ENCODE measurements at regions not wholly inside any gene's neighbourhood (a gene's known extent, or its start where the extent isn't known, plus 50 kb on each side); places are given as distances from the start of the nearest gene placed in this dataset.

DNA sequence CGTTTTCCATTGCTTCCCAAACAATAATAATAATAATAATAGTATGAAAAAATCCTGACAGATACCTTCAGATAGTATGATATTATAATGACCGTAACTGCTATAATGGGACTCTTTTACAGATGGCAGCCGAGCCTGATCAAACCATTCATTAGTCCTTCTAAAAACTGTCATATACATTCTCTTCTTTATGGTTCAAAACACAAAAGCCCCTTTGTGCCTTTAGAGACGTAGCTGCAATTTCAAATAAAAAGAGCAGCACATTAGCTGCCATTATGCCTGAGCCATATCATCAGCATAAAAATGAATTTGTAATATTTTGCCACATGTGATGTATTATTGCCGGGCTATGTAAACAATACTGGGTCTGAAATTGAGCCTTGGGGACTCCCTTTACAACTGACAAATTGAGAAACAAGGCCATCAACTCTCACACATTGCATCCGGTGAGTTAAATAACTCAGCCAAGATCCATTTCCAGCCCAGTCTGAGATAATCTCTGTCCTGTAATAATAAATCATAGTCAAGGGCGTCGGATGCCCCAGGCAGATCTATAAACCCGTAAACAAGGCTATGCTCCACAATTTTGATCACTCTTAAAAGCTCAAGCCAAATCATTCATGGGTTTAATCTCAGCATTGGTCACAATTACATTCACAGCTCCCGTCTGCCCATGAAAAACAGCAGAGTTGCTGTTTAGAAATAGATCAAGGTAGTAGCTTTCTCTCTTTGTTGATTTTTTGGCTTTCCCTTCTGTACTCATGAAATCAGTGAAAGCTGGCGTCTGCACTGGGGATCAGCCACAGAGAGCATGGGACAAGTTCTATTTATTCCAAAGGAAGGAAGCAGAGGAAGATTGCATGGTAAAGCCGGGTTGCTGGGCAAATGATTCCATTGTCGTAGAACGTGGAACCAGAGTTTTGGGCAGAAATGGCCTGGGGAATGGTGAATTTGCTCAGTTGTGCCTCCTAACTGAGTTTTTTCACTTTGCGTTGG lies 150.1 kb upstream of the BMPER start:
- DNase-seq (ENCODE audit: low spot score): no peak

DNA sequence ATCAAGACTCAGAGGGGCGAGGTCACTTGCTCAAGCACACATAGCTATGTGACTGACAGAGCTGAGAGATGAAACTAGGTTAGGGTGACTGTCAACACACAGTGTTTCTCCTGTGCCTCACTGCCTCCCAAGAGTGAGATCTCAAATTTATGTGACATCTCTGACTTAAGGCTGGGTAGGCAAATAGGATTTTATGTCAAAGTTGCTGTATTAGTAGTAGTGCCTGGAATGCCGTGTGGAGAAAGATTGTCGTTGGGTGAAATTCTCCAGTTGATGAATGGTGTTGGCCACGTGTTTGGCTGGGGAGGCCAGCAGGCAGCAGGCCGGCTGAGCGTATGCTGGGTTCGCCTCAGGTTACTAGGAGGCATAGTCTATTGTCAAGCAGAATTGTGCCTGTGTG lies 148.3 kb upstream of the BMPER start:
- no peak for DNase-seq (ENCODE audit: low spot score)

DNA sequence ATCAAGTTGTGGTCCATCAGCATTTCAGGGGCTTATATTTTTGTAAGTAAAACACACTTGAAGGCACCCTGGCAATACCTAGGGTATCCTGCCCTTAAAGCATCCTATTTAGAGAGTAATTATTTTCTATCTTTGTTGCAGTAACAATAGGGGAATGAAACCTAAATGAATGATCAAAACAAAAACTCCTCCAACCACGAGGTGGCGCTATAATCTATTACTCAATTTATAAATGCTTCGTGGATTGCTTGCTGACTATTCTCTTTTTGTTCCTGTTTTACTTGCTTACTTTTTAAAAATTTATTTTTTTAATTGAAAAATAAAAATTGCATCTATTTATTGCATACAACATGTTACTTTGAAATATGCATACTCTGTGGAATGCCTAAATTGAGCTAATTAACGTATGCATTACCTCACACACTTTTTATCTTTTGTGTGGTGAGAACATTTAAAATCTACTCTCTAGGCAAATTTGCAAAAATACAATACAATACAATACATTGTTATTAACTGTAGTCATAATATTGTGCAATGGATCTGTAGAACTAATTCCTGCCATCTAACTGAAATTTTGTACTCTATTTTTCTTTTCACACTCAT lies 147.7 kb upstream of the BMPER start:
- DNase-seq (ENCODE audit: low spot score): peak; percentile 23

DNA sequence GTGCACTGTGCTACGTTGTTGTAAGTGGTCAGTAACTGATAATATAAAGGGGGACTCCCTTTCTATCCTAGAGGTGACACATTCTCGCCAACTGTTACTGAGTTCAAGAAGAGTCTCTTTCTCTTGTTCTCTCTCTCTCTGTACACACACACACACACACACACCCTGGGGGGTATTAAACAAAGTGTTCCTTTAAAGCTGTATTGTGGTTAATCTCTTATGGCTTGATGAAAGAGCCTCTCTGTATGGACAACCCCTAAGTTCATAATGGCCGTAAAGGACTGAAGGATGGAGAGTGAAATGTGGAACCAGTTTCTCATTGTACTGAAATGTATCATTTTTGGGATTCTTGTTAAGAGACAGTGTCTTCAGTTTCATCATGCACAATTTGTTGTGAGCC lies 145.2 kb upstream of the BMPER start:
- no peak for DNase-seq (ENCODE audit: low spot score)

DNA sequence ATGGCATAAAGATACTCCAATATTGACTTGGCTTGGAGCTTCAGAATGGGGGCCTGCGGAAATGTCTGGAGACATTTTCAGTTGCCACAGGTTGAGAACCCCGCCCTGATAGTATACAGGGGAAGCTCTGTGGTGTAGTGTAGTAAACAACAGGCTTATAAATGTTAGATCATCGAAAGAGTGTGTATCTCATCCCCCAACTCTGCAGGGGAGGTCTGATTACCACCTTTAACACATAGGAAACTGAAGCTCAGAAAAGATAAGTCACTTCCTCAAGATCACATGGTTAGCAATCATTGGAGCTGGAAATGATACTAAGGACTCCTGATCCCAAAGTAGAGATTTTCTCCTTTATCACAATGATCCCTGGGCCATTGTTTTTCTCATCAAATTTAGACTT lies 144.5 kb upstream of the BMPER start:
- DNase-seq (ENCODE audit: low spot score): no peak

DNA sequence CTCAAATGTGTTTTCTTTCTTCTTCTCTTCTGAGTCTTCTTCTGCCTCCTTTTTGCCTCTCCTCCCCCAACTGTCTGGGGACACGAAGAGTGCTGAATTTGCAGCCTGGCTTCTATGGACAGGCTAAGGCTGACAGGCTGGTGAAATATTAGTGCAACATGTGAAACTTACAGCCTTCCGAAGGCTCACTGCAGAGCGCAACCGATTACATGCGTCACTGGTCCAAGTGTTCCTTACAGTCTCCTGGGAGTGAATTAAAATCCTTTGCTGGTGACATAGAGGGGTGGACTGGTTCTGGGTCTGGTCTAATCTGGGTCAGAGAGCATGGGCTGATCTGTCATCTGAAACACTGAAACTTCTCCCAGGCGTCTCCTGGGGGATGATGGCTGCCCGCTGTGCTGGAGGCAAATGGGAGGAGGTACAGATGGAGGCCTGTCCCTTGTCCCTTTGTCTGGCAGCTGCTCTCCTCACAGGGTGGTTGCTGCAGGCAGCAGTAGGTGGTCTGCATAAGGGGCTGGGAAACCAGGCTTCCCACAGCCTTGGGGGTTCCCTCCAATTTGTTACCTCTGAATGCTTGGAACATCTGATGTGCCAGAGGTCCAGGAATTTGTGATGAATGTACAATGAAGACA lies 143.8 kb upstream of the BMPER start:
- peak; percentile 21 for DNase-seq (ENCODE audit: low spot score)

DNA sequence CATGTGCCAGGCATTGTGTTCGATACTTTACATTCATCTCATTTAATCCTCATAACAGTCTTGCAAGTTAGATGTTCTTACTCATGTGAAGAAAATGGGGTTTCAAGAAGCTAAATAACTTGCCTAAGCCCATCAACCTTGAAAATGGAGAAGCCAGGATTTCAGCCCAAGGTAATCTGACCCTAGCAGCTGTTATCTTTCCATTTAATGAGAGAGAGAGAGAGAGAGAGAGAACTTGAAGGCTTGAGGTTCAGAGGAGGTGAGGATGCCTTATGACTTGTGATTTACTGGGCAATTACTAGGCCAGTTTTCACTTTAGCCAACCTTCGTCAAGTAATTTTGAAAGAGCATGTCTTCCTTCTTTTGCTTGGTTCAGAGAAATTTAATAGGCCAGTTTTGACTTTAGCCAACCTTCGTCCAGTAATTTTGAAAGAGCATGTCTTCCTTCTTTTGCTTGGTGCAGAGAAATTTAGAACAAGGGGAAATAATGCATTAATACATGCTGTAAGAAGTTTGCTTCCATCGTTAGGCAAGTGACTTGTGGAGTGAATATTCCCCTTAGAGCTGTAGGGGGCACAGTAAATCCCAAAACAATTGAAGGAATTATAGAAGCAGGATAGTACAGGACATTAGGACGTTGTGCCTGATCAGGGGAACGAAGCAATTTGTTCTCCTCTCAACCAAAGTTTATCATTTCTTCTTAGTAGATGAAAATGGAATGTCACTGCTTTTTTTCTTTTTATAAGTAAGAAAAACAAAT lies 143.0 kb upstream of the BMPER start:
- DNase-seq (ENCODE audit: low spot score): no peak

DNA sequence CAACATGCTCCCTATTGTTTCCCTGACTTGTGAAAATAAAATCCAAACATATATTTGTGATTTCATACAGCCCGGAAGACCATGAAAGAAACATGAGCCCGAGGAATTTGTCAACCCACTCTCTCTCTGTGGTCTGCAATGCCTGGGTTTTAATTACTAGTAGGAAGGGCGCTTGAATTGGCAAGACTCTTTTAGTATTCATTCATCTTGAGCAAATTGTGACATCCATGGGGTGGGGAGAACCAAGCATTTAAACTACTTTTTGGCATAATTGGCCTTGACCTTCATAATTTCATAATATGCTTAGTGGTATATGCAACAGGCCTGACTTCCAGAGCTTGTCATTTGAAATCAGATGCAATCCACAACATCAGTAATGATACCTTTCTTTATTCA lies 142.4 kb upstream of the BMPER start:
- DNase-seq (ENCODE audit: low spot score): no peak

DNA sequence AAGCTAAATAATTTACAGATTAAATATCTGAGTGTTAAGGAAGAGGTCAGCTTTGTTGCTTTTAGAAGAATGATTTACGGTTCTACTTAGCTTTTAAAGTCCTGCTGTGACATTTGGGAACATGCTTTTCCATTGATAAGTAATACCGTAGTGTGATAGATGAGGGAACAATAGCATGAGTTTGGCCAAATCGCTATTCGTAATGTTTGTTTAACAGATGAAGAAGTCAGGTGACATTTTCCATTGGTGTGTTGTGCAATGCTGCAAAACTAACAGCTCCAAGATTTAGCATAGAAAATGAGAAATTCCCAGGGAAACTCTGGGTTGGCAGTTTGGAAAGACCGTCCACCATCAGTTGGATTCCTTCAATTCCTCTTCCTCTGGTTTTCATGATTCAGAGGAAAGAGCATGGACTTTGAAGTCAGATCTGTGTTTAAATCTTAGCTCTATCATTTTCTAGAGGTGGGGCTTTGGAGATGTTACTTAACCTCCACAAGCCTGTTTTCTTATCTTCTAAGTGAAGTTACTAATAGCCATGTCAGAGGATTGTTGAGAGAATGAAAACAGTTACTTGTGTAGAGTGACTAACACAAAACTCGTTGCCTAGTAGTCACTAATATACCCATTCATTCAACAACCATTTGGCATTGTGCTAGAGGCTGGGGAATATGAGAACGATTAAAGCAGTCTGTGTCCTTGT lies 140.4 kb upstream of the BMPER start:
- peak; percentile 30 for DNase-seq (ENCODE audit: low spot score)

DNA sequence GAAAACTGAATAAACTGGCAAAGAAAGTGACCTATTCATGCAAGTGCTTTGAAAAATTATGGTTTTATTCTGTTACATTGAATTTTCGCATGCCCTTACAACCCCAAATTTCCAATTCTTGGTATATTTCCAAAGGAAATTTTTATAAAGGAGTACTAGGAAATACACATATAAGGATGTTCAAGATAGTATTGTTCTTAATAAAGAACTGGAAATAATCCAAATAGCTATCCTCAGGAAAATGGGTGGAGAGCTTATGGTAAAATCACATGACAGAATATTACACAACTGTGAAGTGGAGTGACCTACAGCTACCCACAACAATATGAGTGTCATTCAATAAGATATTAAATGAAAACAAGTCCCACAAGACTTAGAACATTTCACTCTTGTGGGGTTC lies 138.9 kb upstream of the BMPER start:
- no peak for DNase-seq (ENCODE audit: low spot score)

DNA sequence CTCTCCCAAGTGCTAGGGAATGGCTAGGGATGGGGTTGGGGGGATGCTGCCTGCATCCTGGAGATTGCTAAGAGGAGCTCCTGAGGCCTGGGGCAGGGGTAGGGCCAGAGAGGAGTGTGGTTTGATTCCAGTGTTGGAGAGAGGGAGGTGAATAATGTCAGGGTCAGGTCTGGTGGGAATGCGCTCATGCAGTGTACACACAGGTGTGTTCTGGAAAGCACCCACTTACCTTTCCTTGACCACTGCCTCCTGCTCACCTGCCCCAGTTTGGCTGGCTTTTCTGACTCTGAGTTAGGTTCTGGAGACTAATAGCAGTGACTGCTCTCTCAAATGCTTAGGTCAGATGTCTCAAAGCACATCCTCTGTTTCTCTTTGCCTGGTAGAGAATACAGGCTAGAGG lies 135.4 kb upstream of the BMPER start:
- DNase-seq (ENCODE audit: low spot score): no peak

DNA sequence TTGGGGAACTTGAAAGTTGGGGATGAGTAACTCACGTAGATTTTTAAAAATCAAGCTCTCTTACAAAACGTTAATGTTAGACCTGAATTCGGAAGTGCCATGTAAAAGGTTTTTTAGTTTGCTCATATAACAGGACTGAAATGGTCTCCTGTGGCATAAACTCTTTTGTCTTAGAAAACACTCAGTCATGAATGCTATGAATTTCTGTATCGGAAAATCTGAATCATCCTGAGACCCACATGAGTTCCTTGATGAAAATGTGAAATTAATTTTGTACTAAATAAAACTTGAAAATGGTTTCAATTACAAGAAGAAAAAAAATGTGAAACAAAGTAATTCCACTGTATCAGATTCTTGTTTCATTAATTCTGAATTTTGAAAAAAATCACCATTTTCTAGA lies 134.8 kb upstream of the BMPER start:
- DNase-seq (ENCODE audit: low spot score): no peak

DNA sequence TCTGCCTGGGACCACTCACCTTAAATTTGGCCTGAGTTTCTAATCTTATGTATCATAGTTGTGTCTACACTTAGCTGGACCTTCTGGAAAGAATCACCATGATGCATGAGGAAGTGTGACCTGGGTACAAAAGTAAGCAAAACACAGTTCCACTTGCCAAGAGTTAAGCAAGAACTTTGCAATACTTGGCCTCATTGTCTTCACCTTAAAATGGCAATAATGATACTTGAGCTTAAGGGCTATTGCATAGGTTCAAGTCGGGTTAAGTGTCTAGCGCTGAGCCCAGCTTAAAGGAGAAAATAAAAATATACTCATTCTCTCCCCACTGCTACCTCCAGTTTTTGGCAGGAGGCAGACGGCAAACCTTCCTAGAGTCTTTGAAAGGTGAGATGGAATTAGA lies 133.9 kb upstream of the BMPER start:
- DNase-seq (ENCODE audit: low spot score): no peak

DNA sequence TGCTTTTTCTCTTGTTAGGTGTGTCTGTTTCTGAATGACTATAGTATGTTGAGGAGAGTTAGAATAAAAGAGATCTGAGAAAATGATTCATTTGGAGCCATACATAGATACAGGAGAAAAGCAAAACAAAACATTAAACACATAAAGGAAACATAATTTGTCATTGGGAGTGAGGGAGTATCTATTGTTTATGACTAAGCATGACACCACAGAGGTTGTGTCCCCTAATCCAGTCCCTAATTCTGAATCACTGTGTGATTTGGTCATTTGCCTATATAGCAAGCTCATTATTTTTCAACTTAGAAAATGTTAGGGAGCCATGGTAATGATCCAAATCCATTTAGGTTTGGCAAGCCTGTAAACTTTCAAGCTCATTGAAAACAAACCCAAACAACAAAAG lies 132.3 kb upstream of the BMPER start:
- peak; percentile 16 for DNase-seq (ENCODE audit: low spot score)

DNA sequence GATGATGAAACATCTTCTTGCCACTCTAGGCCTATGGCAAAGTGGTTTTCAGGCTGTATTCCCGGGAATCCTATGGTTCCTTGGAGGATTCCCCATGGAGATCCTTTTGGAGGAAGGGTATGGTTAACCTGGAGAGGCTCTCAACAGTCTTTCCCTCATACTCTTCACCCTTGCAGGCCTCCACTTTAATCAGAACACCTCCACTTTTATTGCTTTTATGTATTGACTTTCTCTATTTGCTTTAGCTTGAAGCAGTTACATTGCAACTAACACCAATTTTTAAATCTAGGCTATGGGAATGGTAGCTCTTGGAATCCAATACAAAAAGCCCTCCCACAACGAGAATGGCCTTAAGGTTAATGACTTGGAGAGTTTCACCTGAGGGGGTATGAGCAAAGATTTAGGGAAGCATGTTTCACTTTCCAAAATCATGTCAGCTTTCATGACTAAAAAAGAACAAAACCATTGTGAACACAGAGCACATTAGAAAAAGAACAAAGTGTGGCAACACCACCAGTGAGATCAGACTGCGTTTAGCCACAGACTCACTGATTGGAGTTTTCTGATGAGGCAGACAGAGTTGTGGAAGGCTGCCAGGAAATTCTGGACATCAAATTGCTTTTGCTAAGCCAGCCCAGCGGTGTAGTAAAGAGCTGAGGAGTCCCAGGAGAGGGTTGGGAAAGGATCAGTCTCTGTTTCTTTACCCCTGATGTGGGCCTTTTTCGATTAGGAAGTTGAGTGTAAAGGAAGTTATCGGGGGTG lies 130.4 kb upstream of the BMPER start:
- no peak for DNase-seq (ENCODE audit: low spot score)

DNA sequence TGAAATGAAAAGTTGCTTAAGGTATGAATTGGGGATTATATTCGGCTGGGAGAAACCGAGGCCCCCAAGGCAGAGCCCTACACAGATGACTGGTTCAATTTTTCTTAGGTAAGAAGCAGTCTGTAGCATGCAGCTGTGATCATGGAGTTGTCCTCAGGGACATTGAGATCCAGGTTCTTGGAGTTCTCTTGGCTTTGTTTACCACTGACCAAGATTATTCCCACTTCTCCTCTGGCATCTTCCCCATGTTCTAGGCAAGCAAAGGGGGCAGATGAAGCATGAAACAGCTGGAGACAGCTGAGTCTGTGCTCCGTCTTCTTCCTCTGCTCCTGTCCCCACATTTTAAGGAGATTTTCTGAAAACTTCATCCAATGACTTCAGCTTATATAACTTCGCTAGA lies 129.5 kb upstream of the BMPER start:
- no peak for DNase-seq (ENCODE audit: low spot score)

DNA sequence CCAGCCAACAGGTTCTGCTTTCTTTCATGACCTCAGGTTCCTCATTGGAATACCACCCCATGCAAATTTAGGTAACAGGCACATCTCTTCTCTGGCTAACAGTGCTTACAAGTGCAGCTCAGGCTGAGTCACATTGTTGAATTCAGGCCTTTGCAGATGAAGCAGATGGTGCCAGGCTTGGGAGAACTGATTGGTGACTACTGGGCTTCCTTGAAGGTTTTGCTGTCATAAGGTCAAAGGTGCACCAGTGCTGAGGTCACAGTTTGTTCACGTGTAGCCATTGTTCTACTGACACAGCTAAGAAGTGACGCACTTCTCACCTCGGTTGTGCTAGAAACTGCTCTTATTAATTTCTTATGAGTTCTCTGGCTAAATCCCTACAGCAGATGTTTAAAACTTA lies 128.6 kb upstream of the BMPER start:
- no peak for DNase-seq (ENCODE audit: low spot score)

DNA sequence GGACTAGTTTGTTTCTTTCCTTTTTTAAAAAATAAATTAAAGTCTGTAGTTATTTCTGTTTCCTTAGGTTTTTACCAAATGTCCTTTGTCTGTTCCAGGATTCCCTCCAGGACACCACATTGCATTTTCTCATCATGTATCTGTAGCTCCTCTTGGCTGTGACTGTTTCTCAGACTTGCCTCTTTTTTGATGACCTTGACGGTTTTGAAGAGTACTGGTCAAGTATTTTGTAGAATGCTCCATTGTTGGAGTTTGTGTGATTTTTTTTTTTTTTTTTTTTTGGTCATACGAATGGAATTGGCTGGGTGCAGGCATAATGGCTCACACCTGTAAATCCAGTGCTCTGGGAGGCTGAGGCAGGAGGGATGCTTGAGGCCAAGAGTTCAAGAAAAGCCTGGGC lies 127.1 kb upstream of the BMPER start:
- DNase-seq (ENCODE audit: low spot score): no peak

DNA sequence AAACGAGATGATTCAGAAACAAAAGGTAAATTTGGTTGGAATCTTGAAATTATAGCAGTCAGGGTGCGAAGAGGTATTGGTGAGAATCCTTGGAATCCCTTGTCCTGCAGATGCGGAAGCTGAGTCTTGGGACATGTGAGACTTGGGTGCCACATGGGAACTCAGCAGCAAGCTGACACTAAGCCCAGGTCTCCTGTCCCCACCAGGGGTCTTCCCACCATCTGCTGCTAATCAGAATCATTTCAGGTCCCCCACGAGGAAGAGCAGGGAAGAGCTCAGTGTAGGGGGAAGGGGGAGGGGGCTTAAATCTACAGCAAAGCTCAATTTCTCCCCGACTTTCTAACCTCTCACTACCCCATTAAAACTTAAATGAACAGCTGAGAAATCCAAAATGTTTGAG lies 126.1 kb upstream of the BMPER start:
- no peak for DNase-seq (ENCODE audit: low spot score)

DNA sequence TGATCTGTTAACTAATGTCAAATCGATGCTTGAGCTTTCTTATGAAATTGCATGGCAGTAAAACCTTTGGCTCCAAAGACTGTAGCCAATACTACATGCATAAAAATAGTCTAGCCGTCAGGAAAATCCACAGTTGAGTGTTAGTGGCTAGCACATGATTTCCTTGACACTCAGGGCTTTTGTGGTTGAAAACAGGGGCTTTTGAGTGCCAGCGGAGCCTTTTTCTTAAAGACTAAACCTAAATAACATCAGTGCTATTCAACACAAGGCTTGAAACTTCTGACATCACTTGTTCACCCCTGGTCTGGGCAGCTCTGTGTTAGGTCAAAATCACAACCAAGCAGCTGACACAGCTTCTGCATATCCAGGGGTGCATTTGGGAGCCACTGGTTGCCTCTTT lies 124.2 kb upstream of the BMPER start:
- no peak for DNase-seq (ENCODE audit: low spot score)

DNA sequence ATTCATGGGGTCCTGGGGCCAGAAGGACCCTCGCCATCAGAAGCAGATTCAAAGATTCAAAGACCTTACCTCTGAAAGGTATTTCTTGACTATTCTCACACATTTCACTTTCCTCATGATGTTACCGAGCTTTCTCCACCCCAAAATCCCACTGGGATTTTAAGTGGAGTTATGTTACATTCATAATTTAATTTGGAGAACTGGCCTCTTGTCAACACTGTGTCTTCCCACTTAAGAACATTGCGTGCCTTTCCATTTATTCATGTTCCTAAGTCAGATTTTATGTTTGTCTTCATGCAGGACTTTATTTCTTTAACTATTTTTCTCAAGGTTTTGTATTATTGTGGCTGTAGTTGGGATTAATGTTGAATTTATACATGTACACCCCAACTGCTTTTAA lies 123.5 kb upstream of the BMPER start:
- no peak for DNase-seq (ENCODE audit: low spot score)
